Ovary (tissue), 7 donors: ENCODE measurements at regions not wholly inside any gene's neighbourhood (a gene's known extent, or its start where the extent isn't known, plus 50 kb on each side); places are given as distances from the start of the nearest gene placed in this dataset.

Experiments
- DNase-seq, 5 donors: peaks; one replicate each; pipeline ENCODE4 v3.0.0-alpha.2; 2019 to 2020
- H3K27ac ChIP-seq, 2 donors: fragments of 200-600 bp; one replicate each; pipeline versions ENCODE4 v1.5.1 to v1.8.0; 2019 to 2022
- H3K27me3 ChIP-seq: fragments of 200-600 bp; one replicate; pipeline ENCODE4 v1.8.0; 2022
- H3K36me3 ChIP-seq: fragments of 200-600 bp; sonication (generic); one replicate; pipeline ENCODE4 v1.5.1; 2019
- H3K4me1 ChIP-seq: one replicate; pipeline ENCODE4 v1.8.1; 2013; ENCODE audit warnings: mild to moderate bottlenecking, moderate library complexity; ENCODE audit not compliant: insufficient read depth
- H3K4me3 ChIP-seq: fragments of 200-600 bp; sonication (generic); one replicate; pipeline ENCODE4 v1.5.1; 2017
- H3K9me3 ChIP-seq, 2 donors: fragments of 200-600 bp in 1 of 2; sonication (generic) in 1 of 2; one replicate each; pipeline versions ENCODE4 v1.5.1 to v1.8.1; 2013 to 2019; ENCODE audit warnings: mild to moderate bottlenecking in 1 of 2, moderate library complexity in 1 of 2
- CTCF ChIP-seq, 3 donors: fragments of 450-650 bp in 2 of 3; fragments of 200-600 bp in 1 of 3; IDR thresholded peaks; one replicate each; pipeline versions ENCODE4 v1.5.1 to v1.8.0; 2016 to 2022; ENCODE audit warnings: antibody characterized with exemption in 3 of 3, mild to moderate bottlenecking in 1 of 3
- EP300 ChIP-seq: sonication (generic); formaldehyde crosslinking; IDR thresholded peaks from one replicate; pipeline ENCODE4 v1.6.1; 2017; ENCODE audit warnings: antibody characterized with exemption
- POLR2A ChIP-seq: fragments of 450-650 bp; IDR thresholded peaks from one replicate; pipeline ENCODE4 v1.6.1; 2017; ENCODE audit warnings: antibody characterized with exemption, mild to moderate bottlenecking, moderate library complexity
- WGBS, 3 donors: extraction: QIAGEN DNeasy Blood & Tissue Kit in 1 of 3; methylation state at CpG; one replicate each; pipeline versions ENCODE4 v1.1.5 to v1.1.7; 2013 to 2017; 5-methylcytosine and 5-hydroxymethylcytosine counted together
- intact Hi-C, 4 donors: fragments of 100-400 bp; cut with DNase I; formaldehyde crosslinking; loops; one replicate each; pipeline versions ENCODE4 v1.11.0 to v1.15.1; 2022 to 2023
- donor health status: DM: no; HTN: no; CAD: no; lungs with moderate emphysema.
- donor health status: DM: no; HTN: no; CAD: no.
- donor health status: Bipolar disorder and iron deficiency.
- donor health status: DM: no; HTN: no; CAD: no.
- donor health status: DM: yes; HTN: yes; CAD: no.

GRCh38 chr2:65804777-65805176 lies 372.4 kb upstream of the SPRED2 start:
- Histone ChIP-seq H3K9me3 (no peaks in the 10 kb centered on the region), H3K27me3 (no peaks in the 10 kb centered on the region), H3K36me3 (no peaks in the 10 kb centered on the region), H3K27ac (no peak overlapping the region), H3K4me3 (no peak overlapping the region), H3K4me1 (no peaks in the 10 kb centered on the region)
- no peak for DNase-seq
- 95 to 98% (median 96%) methylated on average over 3 of the region's 3 CpGs for WGBS, 3 donors
- intact Hi-C loops: no loop called here
- TF ChIP-seq EP300: no peak
- TF ChIP-seq CTCF (IDR thresholded peaks at IDR 0.05): no peak
- no peak for TF ChIP-seq POLR2A

- H3K36me3 ChIP-seq: no peaks in the 10 kb centered on the region
- 63 to 69% (median 65%) methylated on average over 6 of the region's 6 CpGs for WGBS, 3 donors
- no peak for DNase-seq
- TF ChIP-seq POLR2A: no peak
- TF ChIP-seq CTCF (IDR thresholded peaks at IDR 0.05): no peak
- TF ChIP-seq EP300: no peak
- H3K4me3 ChIP-seq: no peak overlapping the region
- intact Hi-C loops: no loop called here
- H3K27ac ChIP-seq: no peak overlapping the region
- H3K4me1 ChIP-seq: no peaks in the 10 kb centered on the region
- H3K9me3 ChIP-seq: no peaks in the 10 kb centered on the region
- no peaks in the 10 kb centered on the region for H3K27me3 ChIP-seq
Observed at GRCh38 chr2:65802298-65802942, 370.0 kb upstream of the SPRED2 start.

DNA sequence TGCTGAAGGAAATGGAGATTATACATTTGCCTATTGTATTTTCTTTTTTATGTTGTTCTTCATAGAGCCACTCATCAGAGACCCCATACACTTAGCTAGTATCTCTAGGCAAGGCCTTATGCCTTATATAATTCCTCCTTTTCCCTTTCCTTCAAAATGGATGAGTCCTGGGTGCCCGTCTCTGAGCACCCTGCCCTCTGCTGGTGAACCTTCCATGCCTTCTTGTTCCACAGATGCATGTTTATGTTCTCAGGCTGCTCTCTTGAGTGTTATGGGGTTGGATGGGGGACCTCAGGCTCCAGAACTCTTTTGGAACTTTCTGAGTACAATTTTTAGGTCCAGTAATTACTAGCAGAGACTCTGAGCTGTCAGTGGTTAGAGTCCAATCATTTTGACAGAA lies 368.6 kb upstream of the SPRED2 start:
- Histone ChIP-seq H3K27ac (no peak overlapping the region), H3K9me3 (no peaks in the 10 kb centered on the region), H3K36me3 (no peaks in the 10 kb centered on the region), H3K4me3 (no peak overlapping the region), H3K27me3 (no peaks in the 10 kb centered on the region), H3K4me1 (peaks cover 4% of the 10 kb centered on the region)
- 75 to 82% (median 81%) methylated on average over 1 of the region's 1 CpG for WGBS, 3 donors
- intact Hi-C loops: no loop called here
- no peak for TF ChIP-seq EP300
- no peak for TF ChIP-seq CTCF (IDR thresholded peaks at IDR 0.05)
- TF ChIP-seq POLR2A: no peak
- DNase-seq: no peak

- no peaks in the 10 kb centered on the region for H3K36me3 ChIP-seq
- no peak for DNase-seq
- no peaks in the 10 kb centered on the region for H3K27me3 ChIP-seq
- intact Hi-C loops: no loop called here
- peaks cover 4% of the 10 kb centered on the region for H3K4me1 ChIP-seq
- no peak overlapping the region for H3K27ac ChIP-seq
- WGBS, 3 donors: 88 to 92% (median 91%) methylated on average over 5 of the region's 5 CpGs
- no peak overlapping the region for H3K4me3 ChIP-seq
- H3K9me3 ChIP-seq: no peaks in the 10 kb centered on the region
- no peak for TF ChIP-seq EP300
- TF ChIP-seq POLR2A: no peak
- no peak for TF ChIP-seq CTCF (IDR thresholded peaks at IDR 0.05)
Observed at GRCh38 chr2:65799141-65799854, 366.9 kb upstream of the SPRED2 start.
